ENCODE measurements at regions not wholly inside any gene's neighbourhood (a gene's known extent, or its start where the extent isn't known, plus 50 kb on each side); places are given as distances from the start of the nearest gene placed in this dataset.

DNA sequence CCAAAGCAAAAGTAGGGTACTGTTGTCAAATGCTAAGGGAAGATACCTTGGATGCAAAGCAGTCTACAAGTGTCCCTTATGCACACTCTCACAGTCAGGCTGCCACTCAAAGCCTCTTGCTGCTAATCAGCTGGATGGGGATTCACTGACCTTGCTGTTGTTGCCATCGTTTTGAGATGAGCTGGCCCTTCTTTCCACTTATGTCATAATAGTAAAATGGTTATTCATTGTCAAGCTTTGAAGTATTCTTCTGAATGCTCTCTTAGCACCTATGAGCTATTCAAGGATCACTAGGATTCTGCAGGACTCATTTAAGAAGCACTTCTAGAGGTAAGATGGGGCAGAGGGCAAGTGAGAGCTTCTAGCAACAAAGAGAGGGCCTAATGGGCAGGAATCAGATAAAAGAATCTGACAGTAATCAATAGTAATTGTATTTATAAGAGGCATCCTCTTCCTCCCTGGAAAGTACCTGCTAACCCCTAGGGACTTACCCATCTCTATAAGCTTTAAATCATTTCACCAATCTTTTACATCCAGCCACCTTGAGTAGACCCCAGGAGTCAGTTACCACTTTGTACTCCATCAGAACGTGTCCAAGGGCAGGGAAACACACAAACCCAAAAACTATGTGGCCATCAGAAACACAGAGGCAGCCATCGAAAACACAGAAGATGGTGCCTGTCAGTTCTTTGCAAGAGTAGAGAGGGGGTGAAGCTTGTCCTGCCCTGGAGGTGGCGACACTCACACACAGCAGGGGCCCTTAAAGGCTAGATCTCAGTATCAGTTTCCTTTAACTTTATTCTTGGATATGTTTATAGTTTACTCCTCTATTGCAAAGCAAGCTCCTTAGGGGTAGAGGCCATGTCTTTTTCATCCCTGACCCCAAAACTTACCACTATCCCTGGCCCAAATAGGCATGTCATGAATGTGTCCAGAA is 103.7 kb upstream of the NFIA start:
- Histone ChIP-seq H3K18ac (ENCODE audit: extremely low read depth, low read length) (no peak overlapping the region), H3K4me3 (ENCODE audit: extremely low read depth in 1 of 4, insufficient read depth in 2 of 4, low read depth in 3 of 4, low read length in 4 of 4) (no peak overlapping the region), H4K91ac (replicated peaks; ENCODE audit: insufficient read length, low read length) (no peak overlapping the region), H3K9ac (replicated peaks in 1 of 4; ENCODE audit: extremely low read depth in 1 of 4, low read depth in 3 of 4, low read length in 3 of 4) (no peak overlapping the region), H2BK12ac (ENCODE audit: low read depth, low read length) (no peak overlapping the region), H4K8ac (ENCODE audit: extremely low read depth, insufficient read depth, low read length) (no peak overlapping the region), H3K27ac (ENCODE audit: low read depth, low read length) (no peak overlapping the region), H3K36me3 (ENCODE audit: control insufficient read depth in 2 of 4, insufficient read depth in 4 of 4, low read length in 3 of 4) (no peaks in the 10 kb centered on the region), H2AFZ (ENCODE audit: low read length) (no peak overlapping the region; the same call in 1 of the 2 replicates), H4K20me1 (replicated peaks in 1 of 2; ENCODE audit: control insufficient read depth in 1 of 2, insufficient read depth in 2 of 2, low read length in 2 of 2) (no peaks in the 10 kb centered on the region), H4K5ac (ENCODE audit: insufficient read length, low read depth, low read length) (no peak overlapping the region), H3K23me2 (ENCODE audit: low read depth, low read length) (no peaks in the 10 kb centered on the region), H2BK20ac (ENCODE audit: low read length) (no peak overlapping the region), H3K4ac (replicated peaks; ENCODE audit: insufficient read length, low read depth, low read length) (no peak overlapping the region), H3K27me3 (replicated peaks in 1 of 4; ENCODE audit: control insufficient read depth in 3 of 4, extremely low read depth in 1 of 4, insufficient read depth in 3 of 4, low read length in 3 of 4) (no peaks in the 10 kb centered on the region), H3K79me1 (ENCODE audit: low read depth, low read length) (no peaks in the 10 kb centered on the region), H2AK5ac (ENCODE audit: low read depth, low read length) (no peak overlapping the region), H3K14ac (ENCODE audit: insufficient read length) (no peak overlapping the region), H3K4me1 (replicated peaks in 1 of 4; ENCODE audit: control insufficient read depth in 3 of 4, insufficient read depth in 4 of 4, low read length in 3 of 4) (peaks cover 0 to 4% (median 2%) of the 10 kb centered on the region in 4 experiments; a peak in 1 of 7 replicates), H3K4me2 (ENCODE audit: insufficient read depth in 1 of 2, low read depth in 2 of 2, low read length in 2 of 2) (no peak overlapping the region), H2BK5ac (ENCODE audit: low read depth, low read length) (no peak overlapping the region; the same call in 1 of the 2 replicates), H3K79me2 (ENCODE audit: control insufficient read depth in 1 of 2, insufficient read depth in 2 of 2, low read length in 2 of 2) (no peaks in the 10 kb centered on the region), H3K23ac (ENCODE audit: insufficient read length) (no peak overlapping the region), H3K9me3 (ENCODE audit: insufficient read depth in 2 of 2, low read depth in 1 of 2, low read length in 1 of 2) (no peaks in the 10 kb centered on the region), H2BK120ac (replicated peaks; ENCODE audit: low read depth, low read length) (no peak overlapping the region), H3K56ac (replicated peaks; ENCODE audit: insufficient read length, low read depth, low read length) (no peak overlapping the region), H2BK15ac (ENCODE audit: low read length) (no peak overlapping the region)
- FAIRE-seq (no peak), DNase-seq (ENCODE audit: low read depth in 1 of 2, low spot score in 2 of 2) (peak in 1 of 2 experiments; percentile 55)
- POLR2A ChIA-PET (ENCODE audit: partially characterized antibody), result no interaction called here
- CTCF ChIA-PET (ENCODE audit: partially characterized antibody), result interaction anchor here (0.5 to 3.9 kb wide), 41 partner anchors 9 to 822 kb away, joined by 3 to 39 read pairs (median 4); no protein-coding TSS in a partner anchor
- 58% methylated on average over 4 of the region's 4 CpGs; no CpG with 5 or more reads in 1 of the 2 experiments for WGBS, 2 experiments (ENCODE audit: extremely low coverage in 1 of 2, insufficient coverage in 1 of 2, insufficient read length in 1 of 2, insufficient replicate concordance in 2 of 2, low coverage in 1 of 2, low lambda C conversion rate in 2 of 2, missing lambda C conversion rate in 1 of 2)
- TF ChIP-seq SUZ12 (IDR thresholded peaks at IDR 0.05; ENCODE audit: low read length) (no peak), BACH1 (IDR thresholded peaks at IDR 0.05; ENCODE audit: low read length) (no peak), CTBP2 (IDR thresholded peaks at IDR 0.05; ENCODE audit: borderline replicate concordance, insufficient read depth, insufficient read length, low read length) (no peak), CBX8 (IDR thresholded peaks at IDR 0.05; ENCODE audit: borderline replicate concordance, low read depth, low read length) (no peak), SAP30 (IDR thresholded peaks at IDR 0.05; ENCODE audit: insufficient read depth, insufficient replicate concordance, low read length) (no peak), SIN3A (conservative IDR thresholded peaks at IDR 0.05 in 1 of 2, IDR thresholded peaks at IDR 0.05 in 1 of 2; ENCODE audit: low read depth in 1 of 2, low read length in 2 of 2) (no peak), EGR1 (IDR thresholded peaks at IDR 0.05; ENCODE audit: borderline replicate concordance, low read depth, low read length) (no peak), HDAC2 (IDR thresholded peaks at IDR 0.05; ENCODE audit: borderline replicate concordance in 1 of 2, low read depth in 2 of 2, low read length in 2 of 2) (no peak), TCF12 (IDR thresholded peaks at IDR 0.05; ENCODE audit: low read depth, low read length) (no peak)
- TF ChIP-seq, protein P1, sequence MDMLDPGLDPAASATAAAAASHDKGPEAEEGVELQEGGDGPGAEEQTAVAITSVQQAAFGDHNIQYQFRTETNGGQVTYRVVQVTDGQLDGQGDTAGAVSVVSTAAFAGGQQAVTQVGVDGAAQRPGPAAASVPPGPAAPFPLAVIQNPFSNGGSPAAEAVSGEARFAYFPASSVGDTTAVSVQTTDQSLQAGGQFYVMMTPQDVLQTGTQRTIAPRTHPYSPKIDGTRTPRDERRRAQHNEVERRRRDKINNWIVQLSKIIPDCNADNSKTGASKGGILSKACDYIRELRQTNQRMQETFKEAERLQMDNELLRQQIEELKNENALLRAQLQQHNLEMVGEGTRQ (IDR thresholded peaks at IDR 0.05; ENCODE audit: low read length), result no peak
